Sigmoid colon (tissue), 4 donors: ENCODE measurements at regions not wholly inside any gene's neighbourhood (a gene's known extent, or its start where the extent isn't known, plus 50 kb on each side); places are given as distances from the start of the nearest gene placed in this dataset.

Experiments used
- CTCF ChIP-seq, 4 experiments: fragments of 450-650 bp in 3 of 4; fragments of 200-600 bp in 1 of 4; IDR thresholded peaks; one replicate each; pipeline ENCODE4 v1.5.1; 2016 to 2019; ENCODE audit warnings: antibody characterized with exemption in 4 of 4, mild to moderate bottlenecking in 3 of 4, moderate library complexity in 2 of 4
- EP300 ChIP-seq, 4 donors: sonication (generic); formaldehyde crosslinking; IDR thresholded peaks; one replicate each; pipeline ENCODE4 v1.6.1; 2017; ENCODE audit warnings: antibody characterized with exemption in 4 of 4
- POLR2AphosphoS5 ChIP-seq, 4 donors: sonication (generic); formaldehyde crosslinking; IDR thresholded peaks; one replicate each; pipeline ENCODE4 v1.6.1; 2017; ENCODE audit warnings: antibody characterized with exemption in 4 of 4

GRCh38 chr2:19752500-19752899 is 149.3 kb downstream of the TTC32 start:
- TF ChIP-seq CTCF (IDR thresholded peaks at IDR 0.05) (no peak), EP300 (IDR thresholded peaks at IDR 0.05) (no peak), POLR2AphosphoS5 (IDR thresholded peaks at IDR 0.05) (no peak)
